NT2/D1 (cell line): ENCODE measurements at regions not wholly inside any gene's neighbourhood (a gene's known extent, or its start where the extent isn't known, plus 50 kb on each side); places are given as distances from the start of the nearest gene placed in this dataset.

Experiments used
- YY1 ChIP-seq: IDR thresholded peaks from 2 replicates; pipeline ENCODE4 v1.6.1; 2011; ENCODE audit not compliant: insufficient read length, insufficient read depth
- ZNF274 ChIP-seq: IDR thresholded peaks from 2 replicates; pipeline ENCODE4 v1.6.1; 2011; ENCODE audit warnings: mild to moderate bottlenecking, low read depth, low read length

- TF ChIP-seq ZNF274 (no peak), YY1 (no peak)
Measured at GRCh38 chr13:34731486-34731885, 210.6 kb upstream of the NBEA start.
